NCI-H82 (cell line): ENCODE measurements at regions not wholly inside any gene's neighbourhood (a gene's known extent, or its start where the extent isn't known, plus 50 kb on each side); places are given as distances from the start of the nearest gene placed in this dataset.

Experiments used
- DNase-seq: peaks from one replicate; lab custom pipeline; 2025; lab: John Stamatoyannopoulos, UW

DNA sequence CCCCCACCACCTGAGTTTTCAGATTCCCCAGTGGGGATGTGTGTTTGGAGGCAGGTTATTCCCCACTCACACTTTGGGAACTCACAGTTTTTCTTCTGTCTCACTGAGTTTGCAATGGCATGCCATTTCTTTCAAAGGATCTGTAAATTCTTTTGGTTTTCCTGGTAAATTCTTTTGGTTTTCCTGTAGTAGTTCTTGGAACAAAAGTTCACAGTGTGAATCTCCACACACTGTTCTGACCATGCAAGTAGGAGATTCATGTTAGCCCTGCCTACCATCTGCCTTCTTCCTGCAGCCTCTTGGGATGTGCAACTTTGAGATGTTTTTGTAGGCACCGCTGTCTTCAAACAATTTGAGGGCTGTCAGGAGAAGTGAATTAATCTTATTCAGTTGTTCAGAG is 165.6 kb upstream of the OGFRL1 start:
- DNase-seq: no peak

DNA sequence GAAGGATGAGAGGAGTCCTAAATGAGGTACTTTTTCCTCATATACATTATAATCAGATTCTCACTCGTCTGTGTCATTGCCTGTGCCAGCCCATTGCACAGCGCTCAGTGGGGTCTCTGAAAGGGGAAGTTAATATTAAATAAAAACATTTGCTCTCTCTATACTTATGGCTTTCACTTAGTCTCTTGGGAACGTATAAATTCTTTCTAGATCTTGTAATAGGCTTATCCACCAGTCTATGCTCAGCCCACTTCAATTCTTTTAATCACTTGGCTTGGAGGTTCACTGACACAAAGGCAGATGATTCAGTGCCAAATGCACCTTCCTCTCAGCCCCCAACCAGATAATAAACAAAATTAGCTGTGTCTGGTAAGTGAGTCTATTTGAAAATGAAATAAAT is 164.3 kb upstream of the OGFRL1 start:
- DNase-seq: peak; percentile 82

DNA sequence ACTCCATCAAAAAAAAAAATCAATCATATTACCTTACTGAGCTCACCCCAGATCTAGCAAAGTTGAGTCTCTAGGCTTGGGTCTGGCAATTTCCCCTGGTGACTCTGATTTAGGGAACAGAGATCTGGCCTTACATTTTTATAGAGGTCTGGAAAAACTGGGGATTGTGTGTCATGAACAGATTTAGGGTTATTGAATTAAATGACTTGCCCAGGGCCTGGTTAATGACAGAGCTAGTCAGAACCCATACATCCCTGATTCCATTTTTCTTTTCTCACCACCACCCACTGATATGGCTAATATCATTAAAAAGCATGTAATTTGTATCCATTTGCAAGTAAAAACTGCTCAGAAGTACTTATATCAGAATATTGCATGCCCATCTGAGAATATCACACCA is 163.4 kb upstream of the OGFRL1 start:
- no peak for DNase-seq

DNA sequence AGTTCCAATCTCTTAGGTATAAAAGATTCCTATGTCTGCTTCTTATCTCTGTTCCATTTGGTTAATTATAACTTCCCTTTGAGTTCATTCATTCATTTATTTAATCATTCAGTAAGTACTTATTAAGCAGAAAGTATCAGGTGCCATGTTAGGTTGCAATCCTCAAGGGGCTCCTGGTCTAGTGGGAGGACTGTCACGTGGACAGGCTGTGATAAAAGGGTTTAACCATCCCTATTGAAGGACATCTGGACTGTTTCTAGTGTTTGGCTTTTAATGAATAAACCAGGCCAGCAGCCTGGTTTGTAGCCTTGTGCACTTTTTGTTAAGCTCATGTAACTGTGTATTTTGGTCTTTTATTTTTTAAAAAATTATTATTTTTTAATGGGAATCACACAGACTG is 162.1 kb upstream of the OGFRL1 start:
- peak; percentile 62 for DNase-seq

DNA sequence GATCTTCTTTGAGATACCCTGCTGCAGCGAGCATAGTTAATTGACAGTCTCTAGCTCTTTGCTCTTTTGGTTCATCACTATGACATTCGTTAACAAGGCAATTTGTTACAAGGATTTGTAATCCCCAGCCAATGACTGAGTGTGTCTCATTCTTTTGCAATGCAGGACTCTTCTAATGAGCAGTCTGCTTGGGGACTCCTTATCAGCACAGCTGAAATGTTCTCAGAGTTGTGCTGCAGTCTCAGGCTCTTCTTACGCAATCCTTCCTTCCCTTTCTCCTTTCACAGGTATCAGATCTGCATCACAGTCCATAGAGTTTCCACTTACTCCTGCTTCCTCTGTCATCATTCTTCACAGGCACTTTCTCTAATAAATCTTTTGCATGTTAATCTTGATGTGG is 161.2 kb upstream of the OGFRL1 start:
- no peak for DNase-seq

DNA sequence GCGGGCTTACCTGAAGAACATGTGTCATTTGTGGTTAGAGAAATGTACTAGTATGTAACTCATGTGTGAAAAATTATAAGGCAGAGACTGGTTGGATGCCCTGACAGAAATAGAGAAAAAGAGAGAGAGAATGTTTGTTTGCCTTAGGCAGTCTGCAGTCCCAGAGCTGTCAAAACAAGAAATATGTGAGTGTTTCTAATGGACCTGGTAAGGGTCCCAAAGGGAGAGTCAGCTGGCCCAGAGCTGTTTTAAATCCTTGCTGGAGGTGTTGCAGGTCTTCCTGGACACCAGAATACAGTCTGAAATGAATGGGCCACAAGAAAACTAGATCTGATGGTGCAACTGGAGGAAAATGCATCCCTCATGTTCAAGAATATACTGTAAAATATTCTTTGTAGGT is 158.3 kb upstream of the OGFRL1 start:
- no peak for DNase-seq

DNA sequence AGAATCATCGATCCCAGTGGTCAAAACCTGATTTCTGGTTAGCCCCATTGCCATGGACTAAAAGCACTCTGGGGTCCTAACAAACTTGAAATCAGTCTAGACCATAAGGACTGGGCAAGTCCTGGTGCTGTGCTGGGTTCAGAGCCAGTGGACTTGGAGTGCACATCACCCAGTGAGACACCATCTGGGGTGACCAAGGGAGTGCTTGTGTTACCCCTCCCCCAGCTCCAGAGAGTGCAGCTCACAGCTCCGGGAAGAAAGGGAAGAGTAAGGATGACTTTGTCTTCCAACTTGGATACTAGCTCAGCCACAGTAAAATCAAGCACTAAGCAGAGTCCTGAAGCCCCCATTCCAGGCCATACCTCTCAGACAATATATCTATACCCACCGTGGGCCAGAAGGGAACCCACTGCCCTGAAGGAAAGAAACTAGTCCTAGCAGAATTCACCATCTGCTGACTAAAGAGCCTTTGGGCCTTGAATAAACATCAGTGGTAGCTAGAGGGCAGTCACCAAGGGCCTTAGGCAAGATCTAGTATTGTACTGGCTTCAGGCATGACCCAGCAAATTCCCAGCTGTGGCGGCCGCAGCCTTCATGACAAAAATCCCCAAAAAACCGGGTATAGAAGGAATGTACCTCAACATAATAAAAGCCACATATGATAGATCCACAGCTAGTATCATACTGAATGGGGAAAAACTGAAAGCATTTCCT is 153.5 kb upstream of the OGFRL1 start:
- DNase-seq: peak; percentile 10

DNA sequence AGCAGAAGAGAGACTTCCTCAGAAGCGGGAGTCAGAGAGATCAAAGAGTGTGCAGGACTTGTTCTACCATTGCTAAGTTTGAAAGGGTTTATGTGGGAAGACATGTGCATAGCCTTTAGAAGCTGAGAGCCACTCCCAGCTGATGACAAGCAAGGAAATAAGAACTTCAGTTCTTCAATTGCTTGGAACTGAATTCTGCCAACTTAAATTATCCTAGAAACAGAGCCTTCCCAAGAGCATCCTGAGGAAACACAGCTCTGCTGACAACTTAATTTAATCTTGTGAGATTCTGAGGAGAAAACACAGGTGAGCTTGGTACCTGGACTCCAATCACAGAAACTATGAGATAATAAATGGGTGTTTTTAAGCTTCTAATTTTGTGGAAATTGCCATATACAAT is 150.6 kb upstream of the OGFRL1 start:
- no peak for DNase-seq

DNA sequence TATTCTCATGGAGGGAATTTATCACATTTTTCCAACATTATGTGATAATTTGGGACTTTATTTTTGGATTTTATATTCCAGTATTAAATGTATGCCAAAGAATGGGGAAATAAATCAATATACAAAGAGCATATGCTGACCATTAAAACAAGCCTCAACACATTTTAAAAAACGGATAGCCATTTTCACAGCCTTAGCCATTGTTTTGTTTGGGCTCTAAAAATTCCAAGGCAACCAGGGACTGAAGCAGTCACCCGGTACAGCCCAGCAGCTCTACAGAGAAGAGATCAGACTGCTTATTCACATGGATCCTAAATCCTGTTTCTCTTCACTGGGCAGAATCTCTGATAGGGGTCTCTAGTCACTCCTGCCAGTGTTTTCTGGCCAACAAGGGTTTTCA is 150.2 kb upstream of the OGFRL1 start:
- DNase-seq: no peak

DNA sequence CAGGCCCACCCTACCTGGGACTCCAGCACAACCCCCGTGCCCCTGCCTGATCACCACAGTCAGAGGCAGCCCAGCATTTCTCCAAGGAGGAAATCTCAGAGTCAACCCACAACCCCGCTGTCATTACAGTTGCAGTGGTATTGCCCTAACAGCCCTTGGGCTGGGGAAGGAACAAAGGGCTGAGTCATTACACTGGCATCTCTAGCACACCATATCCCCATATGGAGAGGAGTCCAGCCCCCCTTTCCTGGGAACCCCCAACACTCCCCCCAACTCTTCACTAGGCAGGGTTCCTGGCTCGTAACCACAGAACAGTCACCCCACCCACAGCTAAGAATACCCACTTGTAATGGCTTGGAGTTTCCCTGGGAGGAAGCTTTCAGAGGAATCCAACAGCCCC is 149.4 kb upstream of the OGFRL1 start:
- no peak for DNase-seq

DNA sequence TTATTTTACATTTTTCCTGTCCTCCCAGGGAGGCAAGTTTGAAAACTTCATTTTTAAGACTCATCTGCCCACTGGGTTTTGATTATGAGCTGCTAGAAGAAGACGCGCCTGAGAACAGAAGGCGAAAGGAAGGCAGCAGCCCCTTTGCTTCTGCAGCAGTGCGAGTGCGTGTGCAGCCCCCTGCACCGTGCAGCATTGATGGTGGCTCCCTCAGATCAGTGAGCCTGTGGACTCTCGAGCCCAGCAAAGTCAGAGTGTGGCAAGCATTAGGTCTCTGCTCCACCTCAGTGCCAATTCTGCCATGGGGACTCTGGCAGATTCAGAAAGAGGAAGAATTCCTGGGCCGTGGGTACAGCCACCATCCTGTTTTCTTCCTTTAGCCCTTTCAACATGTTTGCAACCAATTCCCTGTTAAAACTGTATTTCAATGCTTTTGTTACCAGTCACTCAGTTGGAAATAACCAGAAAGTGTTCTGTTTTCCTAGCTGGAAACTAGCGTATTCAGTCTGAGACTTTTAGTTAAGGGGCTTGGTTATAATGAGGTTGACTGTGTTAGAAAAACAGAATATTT is 134.8 kb upstream of the OGFRL1 start:
- no peak for DNase-seq

DNA sequence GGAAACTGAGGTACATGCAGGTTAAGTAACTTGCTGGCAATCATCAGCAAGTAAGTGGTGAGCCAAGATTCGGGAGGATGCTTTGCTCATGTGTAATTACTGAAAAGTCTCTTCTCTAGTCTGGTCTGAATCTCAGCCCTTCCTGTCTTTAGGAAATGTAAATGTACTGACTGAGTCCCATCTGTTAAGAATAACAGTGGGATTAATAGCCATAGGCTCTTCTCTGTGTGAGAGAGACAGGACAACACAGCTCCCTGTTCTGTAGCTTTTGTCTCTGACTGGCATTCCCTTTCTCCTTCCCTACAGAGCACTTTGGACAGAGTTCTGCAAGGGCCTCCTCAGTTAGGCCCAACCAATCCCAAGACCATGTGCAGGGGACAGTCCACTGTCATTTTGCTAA is 131.3 kb upstream of the OGFRL1 start:
- DNase-seq: peak; percentile 43

DNA sequence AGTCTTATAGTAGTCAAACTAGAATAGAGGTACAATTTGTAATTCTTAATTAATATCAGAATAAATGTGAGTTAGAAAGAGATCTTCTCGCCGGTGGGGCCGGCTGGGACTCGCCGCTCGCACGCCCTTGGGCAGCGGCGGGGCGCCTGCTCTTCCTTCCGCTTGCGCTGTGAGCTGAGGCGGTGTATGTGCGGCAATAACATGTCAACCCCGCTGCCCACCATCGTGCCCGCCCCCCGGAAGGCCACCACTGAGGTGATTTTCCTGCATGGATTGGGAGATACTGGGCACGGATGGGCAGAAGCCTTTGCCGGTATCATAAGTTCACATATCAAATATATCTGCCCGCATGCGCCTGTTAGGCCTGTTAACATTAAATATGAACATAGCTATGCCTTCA is 123.7 kb upstream of the OGFRL1 start:
- DNase-seq: no peak

DNA sequence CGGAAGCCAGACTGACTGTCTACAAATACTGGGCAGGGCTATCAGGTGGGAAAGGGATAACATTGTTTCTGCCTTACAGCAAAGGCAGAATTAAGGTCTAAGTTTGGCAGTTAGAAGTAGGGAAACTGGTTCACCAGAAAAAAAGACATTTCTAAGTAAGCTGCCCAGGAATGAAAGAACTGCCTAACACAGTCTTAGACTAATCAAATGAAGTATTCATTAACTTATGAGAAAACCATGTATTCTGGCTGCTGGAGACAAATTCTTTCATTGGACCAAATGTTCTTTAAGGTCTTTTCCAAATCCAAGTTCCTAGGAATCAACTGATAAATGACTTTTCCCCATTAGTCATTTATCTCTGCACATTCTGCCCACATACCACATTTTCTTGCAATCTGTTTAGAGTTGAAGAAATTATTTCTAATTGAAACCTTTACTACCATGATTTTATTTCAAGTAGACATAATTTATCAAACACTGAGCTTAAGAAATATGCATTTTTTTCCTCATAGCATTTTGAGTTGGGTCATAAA is 120.3 kb upstream of the OGFRL1 start:
- DNase-seq: no peak

DNA sequence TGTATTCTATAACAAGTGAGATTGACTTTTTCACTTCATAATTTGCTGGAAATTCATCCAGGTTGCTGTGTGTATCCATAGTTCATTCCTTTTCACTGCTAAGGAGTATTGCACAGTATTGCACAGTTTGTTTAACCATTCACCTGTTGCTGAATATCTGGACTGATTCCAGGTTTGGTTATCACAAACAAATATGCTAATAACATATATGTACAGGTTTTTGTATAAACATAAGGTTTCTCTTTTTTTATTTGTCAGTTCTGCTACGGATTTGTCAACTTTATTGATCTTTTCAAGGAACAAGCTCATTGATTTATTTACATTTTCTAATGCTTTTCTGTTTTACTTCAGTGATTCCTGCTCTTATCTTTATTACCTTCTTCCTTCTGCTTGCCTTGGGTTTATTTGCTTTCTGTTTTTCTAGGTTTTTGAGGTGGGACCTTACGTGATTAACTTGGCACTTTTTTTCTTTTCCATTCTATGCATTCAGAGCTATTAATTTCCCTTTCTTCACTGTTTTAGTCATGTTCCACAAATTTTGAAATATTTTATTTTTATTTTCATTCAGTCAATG is 117.0 kb upstream of the OGFRL1 start:
- DNase-seq: no peak

DNA sequence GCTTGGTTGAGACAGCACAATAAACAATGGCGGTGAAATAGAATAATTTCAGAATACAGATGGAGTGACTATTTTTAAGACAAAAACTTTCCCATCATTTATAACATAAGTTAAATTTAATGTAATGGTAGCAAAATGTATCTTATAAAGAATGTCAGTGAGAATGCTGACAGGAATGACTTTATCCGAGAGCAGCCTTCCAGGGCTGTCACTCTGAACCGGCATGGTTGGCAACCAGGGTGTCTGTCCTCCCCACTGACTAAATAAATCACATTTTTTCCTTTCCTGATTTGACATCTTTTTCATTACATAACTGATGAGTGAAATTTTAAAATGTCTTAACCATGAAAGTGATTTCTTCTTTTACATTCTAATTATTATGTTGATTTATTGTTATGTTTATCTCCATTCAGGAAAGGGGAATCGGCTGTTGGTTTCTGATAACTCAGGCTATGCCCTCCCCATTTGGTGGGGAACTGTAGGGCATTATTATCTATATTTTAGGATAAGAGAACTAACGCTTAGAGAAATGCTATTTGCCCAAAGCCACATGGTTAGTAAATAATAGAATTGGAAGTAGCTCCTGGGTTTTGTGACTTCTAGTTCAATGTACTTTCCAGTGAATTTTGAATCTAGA is 109.2 kb upstream of the OGFRL1 start:
- no peak for DNase-seq

DNA sequence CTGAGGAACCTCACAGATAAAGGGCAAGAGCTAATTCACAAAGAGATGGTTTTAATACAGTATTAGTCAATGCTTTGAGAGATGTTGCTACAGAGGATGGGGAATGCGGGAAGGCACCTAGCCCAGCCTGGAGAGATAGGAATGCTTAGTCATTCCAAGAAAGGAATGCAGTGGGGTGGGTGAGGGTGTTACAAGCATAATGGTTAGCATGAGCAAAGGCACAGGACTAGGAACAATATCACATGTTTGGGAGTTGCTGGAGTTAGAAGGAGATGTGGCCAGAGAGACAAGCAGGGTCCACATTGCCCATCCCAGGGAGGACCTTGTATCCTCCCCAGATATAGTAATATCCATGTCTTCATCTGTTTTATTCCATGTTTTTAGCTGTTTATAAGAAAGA is 107.0 kb upstream of the OGFRL1 start:
- DNase-seq: no peak

DNA sequence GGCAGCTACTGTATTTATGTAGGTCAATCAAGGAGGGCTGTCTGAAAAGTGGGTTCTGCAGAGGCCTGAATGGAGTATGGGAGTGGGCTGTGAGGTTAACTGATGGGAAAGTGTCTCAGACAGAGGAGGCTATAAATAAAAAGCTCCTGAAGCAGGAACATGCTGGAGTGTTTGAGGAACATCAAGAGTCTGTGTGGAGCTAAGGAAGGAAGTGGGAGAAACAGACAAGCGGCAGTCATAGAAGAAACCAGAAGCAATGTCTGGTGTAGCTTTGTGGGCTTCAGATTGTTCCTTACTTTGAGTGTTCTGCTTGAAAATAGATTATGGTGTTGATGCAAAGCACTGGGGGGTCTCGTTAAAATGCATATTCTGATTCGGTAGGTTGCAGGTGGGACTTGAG is 101.5 kb upstream of the OGFRL1 start:
- no peak for DNase-seq

DNA sequence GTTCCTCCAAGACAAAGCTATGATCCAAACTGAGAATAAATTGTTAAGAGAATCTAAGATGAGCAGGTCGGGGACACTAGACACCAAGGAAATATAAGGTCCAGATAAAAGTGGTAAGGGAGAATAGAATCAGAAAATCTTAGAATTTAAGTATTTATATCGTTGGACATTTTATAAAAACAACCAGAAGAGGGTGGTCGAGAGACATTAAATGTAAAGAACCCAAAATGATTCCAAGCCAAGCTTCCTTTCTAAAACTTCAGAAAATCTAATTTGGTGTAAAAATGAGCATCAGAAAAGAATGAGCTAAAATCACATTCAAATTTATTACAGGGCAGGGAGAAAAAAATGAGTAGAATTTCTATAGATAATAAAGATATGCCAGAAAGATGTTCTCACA is 97.8 kb upstream of the OGFRL1 start:
- DNase-seq: peak; percentile 39

DNA sequence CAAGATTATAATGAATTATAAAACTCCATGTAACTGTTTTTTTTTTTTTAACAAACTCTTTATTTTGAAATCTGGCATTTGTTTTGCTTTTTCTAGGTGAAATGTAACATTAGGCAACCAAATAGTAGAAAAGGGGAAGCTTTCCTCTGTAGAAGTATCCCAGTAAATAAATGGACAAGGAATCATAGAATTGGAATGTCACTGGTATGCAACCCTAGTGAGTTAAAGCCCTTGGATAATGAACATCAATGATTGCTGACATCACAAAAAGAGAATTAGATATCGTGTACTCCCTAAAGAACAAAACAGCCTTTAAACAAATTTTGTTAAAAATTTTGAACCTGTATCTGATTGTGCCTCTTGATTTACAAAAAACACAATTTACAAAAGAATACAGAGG is 93.9 kb upstream of the OGFRL1 start:
- DNase-seq: no peak

DNA sequence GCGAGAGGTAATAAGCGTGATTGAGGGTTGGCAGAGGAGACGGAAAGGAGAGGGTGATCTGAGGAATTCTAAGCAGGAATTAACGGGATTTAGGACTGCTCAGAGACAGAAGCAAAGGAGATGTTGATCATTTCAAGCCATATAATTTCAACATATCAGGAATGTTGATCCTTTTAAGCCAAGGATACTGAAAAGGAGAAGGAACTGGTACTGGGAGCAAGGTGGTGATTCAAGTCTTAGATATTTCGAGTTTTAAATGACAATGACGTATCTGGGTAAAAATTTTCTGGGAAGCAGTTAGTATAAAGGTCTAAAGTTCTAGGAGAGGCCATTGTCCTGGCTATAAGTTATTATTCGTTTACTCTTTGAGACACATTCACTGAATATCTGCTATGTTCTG is 91.3 kb upstream of the OGFRL1 start:
- DNase-seq: peak; percentile 25

DNA sequence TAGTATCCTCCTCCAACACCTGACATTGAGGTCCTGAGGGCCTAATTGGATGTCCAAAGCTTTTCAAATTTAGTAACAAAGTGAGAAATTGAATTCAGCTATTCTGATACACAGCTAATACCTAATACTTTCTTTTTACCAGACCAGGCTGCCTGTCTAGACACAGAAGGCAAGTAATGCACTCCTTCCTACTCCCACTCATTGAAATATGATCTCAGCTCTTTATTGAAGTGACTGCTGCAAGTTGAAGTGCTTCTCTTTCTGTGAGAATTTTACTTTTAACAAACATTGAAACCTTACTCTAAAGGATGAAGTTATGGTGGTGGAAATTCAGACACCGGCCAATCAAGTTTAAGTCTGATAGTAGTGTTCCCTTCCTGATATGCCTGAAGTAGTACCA is 90.8 kb upstream of the OGFRL1 start:
- no peak for DNase-seq

DNA sequence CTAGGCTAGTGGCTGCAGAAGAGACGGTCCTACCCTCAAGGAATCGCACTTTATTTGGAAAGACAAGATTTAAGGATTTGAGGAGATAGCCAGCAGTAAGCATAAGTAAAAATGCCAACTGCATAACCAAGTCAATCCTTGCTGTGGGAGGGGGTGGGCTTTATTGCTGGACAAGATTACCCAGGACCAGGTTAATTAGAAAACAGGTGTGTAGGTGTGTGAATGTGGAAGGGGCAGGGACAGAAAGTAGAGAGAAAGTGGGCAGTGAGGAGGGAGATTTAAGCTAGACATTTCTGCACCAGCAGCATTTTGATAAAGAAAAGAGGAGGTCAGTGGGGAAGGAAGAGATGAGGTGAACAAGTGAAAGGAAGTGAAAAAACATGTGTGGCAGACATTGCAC is 89.7 kb upstream of the OGFRL1 start:
- DNase-seq: no peak
